ENCODE measurements at regions not wholly inside any gene's neighbourhood (a gene's known extent, or its start where the extent isn't known, plus 50 kb on each side); places are given as distances from the start of the nearest gene placed in this dataset.
A peak's percentile ranks its signal among the peaks of the same experiment; 100 is the strongest.

GRCh38 chr5:133847301-133847700, 121.1 kb downstream of the C5orf15 start:
- Histone ChIP-seq H3K79me2 (ENCODE audit: control insufficient read depth, insufficient read depth, low read length) (no peaks in the 10 kb centered on the region), H3K27ac (ENCODE audit: control insufficient read depth, insufficient read depth) (no peak overlapping the region), H3K4me2 (ENCODE audit: control insufficient read depth, insufficient read depth) (0 out of 2 replicates have a peak overlapping the region, but pooled peaks have one; percentile 13), H3K9ac (ENCODE audit: control insufficient read depth, insufficient read depth, low read length) (no peak overlapping the region), H3K4me3 (no peak overlapping the region), H3K4me1 (ENCODE audit: control insufficient read depth, insufficient read depth, low read length) (peaks cover 11% of the 10 kb centered on the region), H2AFZ (ENCODE audit: control insufficient read depth, low read depth, low read length) (no peak overlapping the region), H3K9me3 (replicated peaks; ENCODE audit: control insufficient read depth, insufficient read depth, low read length) (peaks cover 1% of the 10 kb centered on the region; the same call in 1 of the 3 replicates), H3K27me3 (replicated peaks in 1 of 2; ENCODE audit: control insufficient read depth in 2 of 2, insufficient read depth in 2 of 2, low read length in 1 of 2) (no peaks in the 10 kb centered on the region), H4K20me1 (ENCODE audit: control insufficient read depth, insufficient read depth) (no peaks in the 10 kb centered on the region), H3K36me3 (ENCODE audit: control insufficient read depth in 2 of 2, insufficient read depth in 2 of 2, low read length in 1 of 2) (no peaks in the 10 kb centered on the region)
- ChIA-PET CTCF (interaction anchor here (0.7 to 3.2 kb wide), 6 partner anchors 13 to 26 kb away, joined by 3 to 15 read pairs (median 6); no protein-coding TSS in a partner anchor), POLR2A (no interaction called here), SMC1A (ENCODE audit: uncharacterized antibody, unreplicated experiment) (interaction anchor here (1.0 to 2.9 kb wide), 5 partner anchors 10 to 24 kb away, joined by 4 to 18 read pairs (median 9); no protein-coding TSS in a partner anchor), RAD21 (ENCODE audit: unreplicated experiment) (interaction anchor here (1.2 to 1.6 kb wide), 2 partner anchors 22 kb away, joined by 3 to 5 read pairs; no protein-coding TSS in a partner anchor)
- FAIRE-seq (no peak), DNase-seq (ENCODE audit: low read depth, low spot score) (no peak), ATAC-seq (peak; percentile 12; the same call in 1 of the 3 replicates)
- intact Hi-C loops (cut with micrococcal nuclease; ENCODE audit: unreplicated experiment), result no loop called here
- in situ Hi-C loops (cut with MboI), result no loop called here
- 81% methylated on average over 6 of the region's 6 CpGs for WGBS (ENCODE audit: insufficient coverage, insufficient replicate concordance, low lambda C conversion rate, missing lambda C conversion rate)
- no TSS peak for BruUV-seq (replicated peaks)
- TF ChIP-seq SRF (IDR thresholded peaks at IDR 0.05; ENCODE audit: low read depth in 2 of 2, low read length in 2 of 2) (no peak), PKNOX1 (IDR thresholded peaks at IDR 0.05) (no peak), SKIL (IDR thresholded peaks at IDR 0.05; ENCODE audit: low read depth, poor library complexity, severe bottlenecking) (no peak), FOS (IDR thresholded peaks at IDR 0.05; ENCODE audit: borderline replicate concordance, extremely low read depth, insufficient read length) (no peak), ZNF622 (IDR thresholded peaks at IDR 0.05) (no peak), IKZF2 (IDR thresholded peaks at IDR 0.05) (no peak), TAF1 (IDR thresholded peaks at IDR 0.05; ENCODE audit: borderline replicate concordance, low read depth, low read length) (no peak), SREBF1 (IDR thresholded peaks at IDR 0.05; ENCODE audit: low read length) (no peak), IRF5 (IDR thresholded peaks at IDR 0.05; ENCODE audit: borderline replicate concordance) (no peak), CEBPB (IDR thresholded peaks at IDR 0.05; ENCODE audit: borderline replicate concordance in 1 of 2, low read depth in 2 of 2, low read length in 2 of 2) (no peak), RUNX3 (IDR thresholded peaks at IDR 0.05; ENCODE audit: low read length) (no peak), TARDBP (IDR thresholded peaks at IDR 0.05; ENCODE audit: borderline replicate concordance) (no peak), MEF2A (IDR thresholded peaks at IDR 0.05; ENCODE audit: insufficient read depth, low read depth, low read length) (no peak), HSF1 (IDR thresholded peaks at IDR 0.05; ENCODE audit: low read depth, low read length) (no peak), MYC (IDR thresholded peaks at IDR 0.05; ENCODE audit: insufficient read depth, insufficient read length, insufficient replicate concordance, low read length, severe bottlenecking) (no peak), MEF2B (IDR thresholded peaks at IDR 0.05; ENCODE audit: partially characterized antibody, poor library complexity, severe bottlenecking) (no peak), POU2F2 (IDR thresholded peaks at IDR 0.05; ENCODE audit: borderline replicate concordance, low read depth, low read length) (no peak), EGR1 (IDR thresholded peaks at IDR 0.05; ENCODE audit: borderline replicate concordance in 1 of 2, low read depth in 2 of 2, low read length in 2 of 2) (no peak), STAT3 (IDR thresholded peaks at IDR 0.05; ENCODE audit: low read depth, low read length) (no peak)
